H1 (cell line): ENCODE measurements at regions not wholly inside any gene's neighbourhood (a gene's known extent, or its start where the extent isn't known, plus 50 kb on each side); places are given as distances from the start of the nearest gene placed in this dataset.

ENCODE experiments used
- CBX5 ChIP-seq: fragments of 300-800, 300-1000 bp; sonication (generic); IDR thresholded peaks from 2 replicates; pipeline ENCODE4 v1.7.1; 2016; ENCODE audit warnings: antibody characterized with exemption, low read length, low read depth
- CEBPB ChIP-seq: IDR thresholded peaks from 2 replicates; pipeline ENCODE4 v1.6.1; 2012; ENCODE audit warnings: low read depth, low read length
- CHD2 ChIP-seq: IDR thresholded peaks from 2 replicates; pipeline ENCODE4 v1.6.1; 2012; ENCODE audit warnings: low read length, improper control_type of control experiment
- EZH2 ChIP-seq: fragments of 200-600 bp; sonication (generic); IDR thresholded peaks from 2 replicates; pipeline ENCODE4 v1.7.1; 2012; ENCODE audit warnings: low read depth, mild to moderate bottlenecking, moderate library complexity, low read length, inconsistent platforms; ENCODE audit not compliant: severe bottlenecking
- PHF8 ChIP-seq: fragments of 200-600 bp; sonication (generic); conservative IDR thresholded peaks from 2 replicates; pipeline ENCODE4 v1.7.1; 2012; ENCODE audit warnings: low read depth, mild to moderate bottlenecking, inconsistent platforms, low read length, moderate library complexity
- POLR2A ChIP-seq, 2 experiments: IDR thresholded peaks; 1 replicate in 1 of 2; 2 replicates in 1 of 2; pipeline ENCODE4 v1.6.1; 2011; ENCODE audit warnings: low read depth in 2 of 2, low read length in 2 of 2, mild to moderate bottlenecking in 2 of 2; ENCODE audit errors: control extremely low read depth in 1 of 2
- SP1 ChIP-seq: IDR thresholded peaks from 2 replicates; pipeline ENCODE4 v1.6.1; 2011; ENCODE audit warnings: low read depth, low read length
- TCF12 ChIP-seq: IDR thresholded peaks from 2 replicates; pipeline ENCODE4 v1.6.1; 2011; ENCODE audit warnings: low read depth, mild to moderate bottlenecking, low read length
- TF ChIP-seq, protein P1 (sequence below): IDR thresholded peaks from 2 replicates; pipeline ENCODE4 v1.6.1; 2012; ENCODE audit warnings: inconsistent platforms
- TF ChIP-seq, protein P2 (sequence below), 3 experiments: IDR thresholded peaks; 1 replicate in 2 of 3; 2 replicates in 1 of 3; pipeline versions ENCODE4 v1.5.1 to v1.6.1; 2011; ENCODE audit warnings: low read length in 3 of 3, mild to moderate bottlenecking in 3 of 3, inconsistent platforms in 2 of 3, low read depth in 1 of 3, moderate library complexity in 1 of 3; ENCODE audit not compliant: insufficient read depth in 1 of 3; ENCODE audit errors: control extremely low read depth in 1 of 3

DNA sequence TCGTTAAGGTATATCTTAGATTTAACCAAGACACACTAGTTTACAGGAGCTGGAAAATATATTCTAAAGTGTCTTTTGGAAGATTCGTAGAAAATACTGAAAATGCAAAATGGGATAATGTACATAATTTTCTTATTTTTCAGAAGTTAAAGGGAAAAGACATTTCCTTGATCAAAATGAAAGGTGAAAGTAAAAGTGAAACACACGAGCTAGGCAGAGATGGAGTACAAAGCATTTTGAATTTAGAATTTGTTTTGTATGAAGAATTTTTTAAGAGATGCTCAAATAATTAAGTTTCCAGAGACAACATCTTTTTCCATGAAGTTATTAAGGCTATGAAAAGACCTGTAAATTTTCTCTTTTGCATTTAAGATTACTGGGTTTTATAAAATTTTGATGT, 2192.6 kb upstream of the AGA start:
- TF ChIP-seq CHD2 = no peak
- TF ChIP-seq, protein P1, sequence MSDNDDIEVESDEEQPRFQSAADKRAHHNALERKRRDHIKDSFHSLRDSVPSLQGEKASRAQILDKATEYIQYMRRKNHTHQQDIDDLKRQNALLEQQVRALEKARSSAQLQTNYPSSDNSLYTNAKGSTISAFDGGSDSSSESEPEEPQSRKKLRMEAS = no peak
- no peak for TF ChIP-seq TCF12
- no peak for TF ChIP-seq CBX5
- no peak for TF ChIP-seq PHF8
- no peak for TF ChIP-seq EZH2
- TF ChIP-seq SP1 = no peak
- TF ChIP-seq, protein P2, sequence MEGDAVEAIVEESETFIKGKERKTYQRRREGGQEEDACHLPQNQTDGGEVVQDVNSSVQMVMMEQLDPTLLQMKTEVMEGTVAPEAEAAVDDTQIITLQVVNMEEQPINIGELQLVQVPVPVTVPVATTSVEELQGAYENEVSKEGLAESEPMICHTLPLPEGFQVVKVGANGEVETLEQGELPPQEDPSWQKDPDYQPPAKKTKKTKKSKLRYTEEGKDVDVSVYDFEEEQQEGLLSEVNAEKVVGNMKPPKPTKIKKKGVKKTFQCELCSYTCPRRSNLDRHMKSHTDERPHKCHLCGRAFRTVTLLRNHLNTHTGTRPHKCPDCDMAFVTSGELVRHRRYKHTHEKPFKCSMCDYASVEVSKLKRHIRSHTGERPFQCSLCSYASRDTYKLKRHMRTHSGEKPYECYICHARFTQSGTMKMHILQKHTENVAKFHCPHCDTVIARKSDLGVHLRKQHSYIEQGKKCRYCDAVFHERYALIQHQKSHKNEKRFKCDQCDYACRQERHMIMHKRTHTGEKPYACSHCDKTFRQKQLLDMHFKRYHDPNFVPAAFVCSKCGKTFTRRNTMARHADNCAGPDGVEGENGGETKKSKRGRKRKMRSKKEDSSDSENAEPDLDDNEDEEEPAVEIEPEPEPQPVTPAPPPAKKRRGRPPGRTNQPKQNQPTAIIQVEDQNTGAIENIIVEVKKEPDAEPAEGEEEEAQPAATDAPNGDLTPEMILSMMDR (IDR thresholded peaks at IDR 0.05; ENCODE audit: control extremely low read depth in 1 of 3, insufficient read depth in 1 of 3, low read depth in 1 of 3, low read length in 3 of 3) = no peak
- no peak for TF ChIP-seq CEBPB
- TF ChIP-seq POLR2A (IDR thresholded peaks at IDR 0.05; ENCODE audit: control extremely low read depth in 1 of 2, low read depth in 2 of 2, low read length in 2 of 2) = no peak
